ENCODE measurements at regions not wholly inside any gene's neighbourhood (a gene's known extent, or its start where the extent isn't known, plus 50 kb on each side); places are given as distances from the start of the nearest gene placed in this dataset.

DNA sequence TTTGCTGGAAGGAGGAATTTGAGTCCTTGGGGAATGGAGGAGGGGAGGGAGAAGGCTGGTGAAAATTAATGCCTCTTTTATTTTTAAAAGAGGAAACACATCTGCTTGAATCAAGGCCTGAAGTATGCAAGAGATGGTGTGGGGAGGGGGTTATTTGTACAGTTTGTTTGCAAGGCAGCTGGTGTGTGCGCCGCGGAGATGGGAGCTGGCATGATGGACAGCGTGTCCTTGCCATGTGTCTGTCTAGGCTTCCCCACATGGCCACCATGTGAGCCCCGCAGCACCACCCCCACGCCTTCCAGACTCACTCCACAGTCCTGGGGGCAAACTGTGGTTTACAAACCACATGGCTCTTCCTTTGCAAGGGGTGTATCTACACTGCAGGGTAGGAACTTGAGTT lies 154.8 kb upstream of the APCDD1 start:
- H3K27ac ChIP-seq (ENCODE audit: low read depth in 1 of 2, low read length in 2 of 2): no peak overlapping the region
- H3K9me3 Mint-ChIP-seq: no peaks in the 10 kb centered on the region
- no peaks in the 10 kb centered on the region for H3K4me1 ChIP-seq (ENCODE audit: insufficient read depth, low read length)
- H3K36me3 ChIP-seq (ENCODE audit: insufficient read depth, low read length): no peaks in the 10 kb centered on the region
- TF ChIP-seq, protein P1, sequence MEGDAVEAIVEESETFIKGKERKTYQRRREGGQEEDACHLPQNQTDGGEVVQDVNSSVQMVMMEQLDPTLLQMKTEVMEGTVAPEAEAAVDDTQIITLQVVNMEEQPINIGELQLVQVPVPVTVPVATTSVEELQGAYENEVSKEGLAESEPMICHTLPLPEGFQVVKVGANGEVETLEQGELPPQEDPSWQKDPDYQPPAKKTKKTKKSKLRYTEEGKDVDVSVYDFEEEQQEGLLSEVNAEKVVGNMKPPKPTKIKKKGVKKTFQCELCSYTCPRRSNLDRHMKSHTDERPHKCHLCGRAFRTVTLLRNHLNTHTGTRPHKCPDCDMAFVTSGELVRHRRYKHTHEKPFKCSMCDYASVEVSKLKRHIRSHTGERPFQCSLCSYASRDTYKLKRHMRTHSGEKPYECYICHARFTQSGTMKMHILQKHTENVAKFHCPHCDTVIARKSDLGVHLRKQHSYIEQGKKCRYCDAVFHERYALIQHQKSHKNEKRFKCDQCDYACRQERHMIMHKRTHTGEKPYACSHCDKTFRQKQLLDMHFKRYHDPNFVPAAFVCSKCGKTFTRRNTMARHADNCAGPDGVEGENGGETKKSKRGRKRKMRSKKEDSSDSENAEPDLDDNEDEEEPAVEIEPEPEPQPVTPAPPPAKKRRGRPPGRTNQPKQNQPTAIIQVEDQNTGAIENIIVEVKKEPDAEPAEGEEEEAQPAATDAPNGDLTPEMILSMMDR (IDR thresholded peaks at IDR 0.05): no peak
- no peaks in the 10 kb centered on the region for H3K27me3 ChIP-seq (ENCODE audit: control insufficient read depth in 1 of 2, insufficient read depth in 2 of 2, low read length in 2 of 2)
- no peak overlapping the region for H3K4me3 ChIP-seq (ENCODE audit: low read length)
- no peak overlapping the region for H3K4me3 Mint-ChIP-seq
- intact Hi-C loops (cut with DNase I, micrococcal nuclease): no loop called here
- DNase-seq: no peak
- H3K36me3 Mint-ChIP-seq (ENCODE audit: low read depth): no peaks in the 10 kb centered on the region
- H3K27ac Mint-ChIP-seq: no peak overlapping the region
- H3K27me3 Mint-ChIP-seq: no peaks in the 10 kb centered on the region
- ATAC-seq (ENCODE audit: poor library complexity): no peak
- no peaks in the 10 kb centered on the region for H3K4me1 Mint-ChIP-seq (ENCODE audit: low read depth)
- ChIA-PET POLR2A (no interaction called here), CTCF (no interaction called here)
- H3K9me3 ChIP-seq (ENCODE audit: control insufficient read depth in 1 of 2, insufficient read depth in 1 of 2, low read length in 2 of 2): no peaks in the 10 kb centered on the region

DNA sequence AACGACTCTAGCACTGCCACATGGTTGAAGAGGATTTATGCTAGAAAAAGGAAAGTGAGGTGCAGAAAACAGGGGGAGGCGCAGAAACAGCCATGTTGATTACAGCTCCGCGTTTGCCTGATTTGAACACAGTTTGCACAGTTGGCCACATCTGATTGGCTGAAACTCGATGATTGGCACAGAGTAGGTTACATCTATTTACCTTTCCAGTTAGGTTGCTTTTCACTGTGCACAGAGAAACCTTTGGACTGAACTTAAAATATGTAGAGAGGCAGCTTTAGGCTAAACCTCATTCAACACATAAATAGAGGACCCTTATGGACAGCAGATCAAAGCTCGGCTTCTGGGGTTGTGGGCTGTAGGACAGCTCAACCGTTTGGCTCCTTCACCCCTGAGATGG lies 153.7 kb upstream of the APCDD1 start:
- intact Hi-C loops (cut with DNase I, micrococcal nuclease): no loop called here
- no peak overlapping the region for H3K4me3 Mint-ChIP-seq
- no peaks in the 10 kb centered on the region for H3K4me1 Mint-ChIP-seq (ENCODE audit: low read depth)
- H3K9me3 ChIP-seq (ENCODE audit: control insufficient read depth in 1 of 2, insufficient read depth in 1 of 2, low read length in 2 of 2): no peaks in the 10 kb centered on the region
- POLR2A ChIA-PET: no interaction called here
- no peak for ATAC-seq (ENCODE audit: poor library complexity)
- H3K4me1 ChIP-seq (ENCODE audit: insufficient read depth, low read length): no peaks in the 10 kb centered on the region
- no peaks in the 10 kb centered on the region for H3K27me3 Mint-ChIP-seq
- DNase-seq: no peak
- H3K27me3 ChIP-seq (ENCODE audit: control insufficient read depth in 1 of 2, insufficient read depth in 2 of 2, low read length in 2 of 2): no peaks in the 10 kb centered on the region
- CTCF ChIA-PET: no interaction called here
- no peak overlapping the region for H3K4me3 ChIP-seq (ENCODE audit: low read length)
- H3K9me3 Mint-ChIP-seq: no peaks in the 10 kb centered on the region
- no peak overlapping the region for H3K27ac ChIP-seq (ENCODE audit: low read depth in 1 of 2, low read length in 2 of 2)
- H3K36me3 Mint-ChIP-seq (ENCODE audit: low read depth): no peaks in the 10 kb centered on the region
- TF ChIP-seq, protein P1 (IDR thresholded peaks at IDR 0.05): no peak
- no peaks in the 10 kb centered on the region for H3K36me3 ChIP-seq (ENCODE audit: insufficient read depth, low read length)
- no peak overlapping the region for H3K27ac Mint-ChIP-seq

DNA sequence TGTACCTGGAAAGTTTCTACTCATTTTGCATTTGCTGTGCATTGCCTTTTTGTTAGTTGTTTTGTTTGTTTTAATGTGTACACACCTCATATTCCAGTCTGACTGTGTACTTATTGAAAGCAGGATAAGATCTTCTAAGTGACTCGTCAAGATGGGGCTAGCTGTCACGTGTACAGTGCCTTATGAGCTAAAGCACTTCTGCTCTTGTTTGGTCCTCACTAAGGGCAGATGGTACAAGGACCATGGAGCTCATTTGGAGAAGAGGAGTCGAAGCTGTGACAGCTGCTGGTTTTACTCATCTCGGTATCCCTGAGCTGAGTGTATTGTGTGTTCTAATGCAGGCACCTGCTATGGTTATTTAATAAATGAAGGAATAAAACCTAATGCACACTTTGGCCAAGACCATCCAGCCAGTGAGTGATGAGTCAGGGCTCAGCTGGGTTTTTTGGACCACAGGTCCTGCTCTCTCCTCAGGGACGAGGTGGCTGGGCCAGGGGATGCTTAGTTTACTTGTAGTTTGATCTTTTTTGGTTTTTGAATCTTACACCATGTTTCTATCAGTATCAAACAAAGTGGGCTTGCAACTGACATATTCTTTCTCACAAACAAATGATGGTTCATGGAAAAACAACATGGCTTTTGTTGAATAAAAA lies 152.5 kb upstream of the APCDD1 start:
- TF ChIP-seq, protein P1 (IDR thresholded peaks at IDR 0.05): no peak
- no peaks in the 10 kb centered on the region for H3K36me3 ChIP-seq (ENCODE audit: insufficient read depth, low read length)
- intact Hi-C loops (cut with DNase I, micrococcal nuclease): no loop called here

More for the DNA sequence above, 152.5 kb upstream of the APCDD1 start:
- CTCF ChIA-PET: no interaction called here
- Mint-ChIP-seq H3K27ac (no peak overlapping the region), H3K36me3 (ENCODE audit: low read depth) (no peaks in the 10 kb centered on the region), H3K9me3 (no peaks in the 10 kb centered on the region), H3K4me3 (no peak overlapping the region), H3K27me3 (no peaks in the 10 kb centered on the region), H3K4me1 (ENCODE audit: low read depth) (no peaks in the 10 kb centered on the region)
- Histone ChIP-seq H3K4me3 (ENCODE audit: low read length) (no peak overlapping the region), H3K27ac (ENCODE audit: low read depth in 1 of 2, low read length in 2 of 2) (no peak overlapping the region), H3K27me3 (ENCODE audit: control insufficient read depth in 1 of 2, insufficient read depth in 2 of 2, low read length in 2 of 2) (no peaks in the 10 kb centered on the region), H3K9me3 (ENCODE audit: control insufficient read depth in 1 of 2, insufficient read depth in 1 of 2, low read length in 2 of 2) (no peaks in the 10 kb centered on the region), H3K4me1 (ENCODE audit: insufficient read depth, low read length) (no peaks in the 10 kb centered on the region)
- ATAC-seq (ENCODE audit: poor library complexity) (no peak), DNase-seq (no peak)
- POLR2A ChIA-PET: no interaction called here
